Keratinocyte (primary cell): ENCODE measurements at regions not wholly inside any gene's neighbourhood (a gene's known extent, or its start where the extent isn't known, plus 50 kb on each side); places are given as distances from the start of the nearest gene placed in this dataset.
A peak's percentile ranks its signal among the peaks of the same experiment; 100 is the strongest.

ENCODE experiments used
- DNase-seq: peaks from one replicate; pipeline ENCODE4 v3.0.0-alpha.2; 2011; ENCODE audit warnings: low read depth, missing footprints, low spot score
- FAIRE-seq: peaks from 2 replicates; lab custom pipeline; 2011; peaks lifted over from hg19 to GRCh38; lab: Jason Lieb, UNC
- H2AFZ ChIP-seq: 2 replicates; pipeline ENCODE4 v1.6.0; 2012; ENCODE audit warnings: low read length, control low read depth, inconsistent platforms; ENCODE audit not compliant: control insufficient read depth
- H3K27ac ChIP-seq: 2 replicates; pipeline ENCODE4 v1.5.1; 2011; ENCODE audit warnings: low read length; ENCODE audit not compliant: control insufficient read depth, insufficient read depth
- H3K27me3 ChIP-seq: 3 replicates; pipeline ENCODE4 v1.6.0; 2011; ENCODE audit warnings: low read length; ENCODE audit not compliant: control insufficient read depth, insufficient read depth; ENCODE audit errors: extremely low read depth
- H3K36me3 ChIP-seq, 2 experiments: 2 replicates in 1 of 2; 3 replicates in 1 of 2; pipeline ENCODE4 v1.5.1; 2011; ENCODE audit warnings: low read length in 2 of 2, mild to moderate bottlenecking in 1 of 2; ENCODE audit not compliant: control insufficient read depth in 2 of 2, insufficient read depth in 2 of 2; ENCODE audit errors: extremely low read depth in 1 of 2
- H3K4me1 ChIP-seq: 3 replicates; pipeline ENCODE4 v1.5.1; 2011; ENCODE audit warnings: low read length; ENCODE audit not compliant: control insufficient read depth, insufficient read depth; ENCODE audit errors: extremely low read depth
- H3K4me2 ChIP-seq: 3 replicates; pipeline ENCODE4 v1.6.0; 2011; ENCODE audit warnings: low read depth, low read length; ENCODE audit not compliant: control insufficient read depth, insufficient read depth; ENCODE audit errors: extremely low read depth
- H3K4me3 ChIP-seq, 3 experiments: fragments of 200-600 bp in 1 of 3; sonication (generic) in 1 of 3; 2 replicates in 2 of 3; 3 replicates in 1 of 3; pipeline ENCODE4 v1.5.1; 2011 to 2016; ENCODE audit warnings: low read length in 3 of 3, mild to moderate bottlenecking in 3 of 3, control low read depth in 2 of 3, inconsistent platforms in 1 of 3, low read depth in 1 of 3, mixed read lengths in 1 of 3, mixed run types in 1 of 3, moderate library complexity in 1 of 3; ENCODE audit not compliant: control insufficient read depth in 2 of 3, insufficient read depth in 2 of 3; ENCODE audit errors: extremely low read depth in 1 of 3
- H3K79me2 ChIP-seq: 2 replicates; pipeline ENCODE4 v1.6.0; 2012; ENCODE audit warnings: low read length; ENCODE audit not compliant: control insufficient read depth, insufficient read depth
- H3K9ac ChIP-seq: 3 replicates; pipeline ENCODE4 v1.6.0; 2011; ENCODE audit warnings: low read length; ENCODE audit not compliant: control insufficient read depth, insufficient read depth; ENCODE audit errors: extremely low read depth
- H3K9me1 ChIP-seq: 3 replicates; pipeline ENCODE4 v1.6.0; 2011; ENCODE audit warnings: low read length; ENCODE audit not compliant: control insufficient read depth, insufficient read depth; ENCODE audit errors: extremely low read depth
- H3K9me3 ChIP-seq: 2 replicates; pipeline ENCODE4 v1.5.1; 2012; ENCODE audit warnings: low read depth, low read length; ENCODE audit not compliant: control insufficient read depth
- H4K20me1 ChIP-seq: 3 replicates; pipeline ENCODE4 v1.6.0; 2011; ENCODE audit warnings: low read length; ENCODE audit not compliant: control insufficient read depth, insufficient read depth; ENCODE audit errors: extremely low read depth
- CTCF ChIP-seq, 3 experiments: IDR thresholded peaks in 1 of 3; conservative IDR thresholded peaks in 1 of 3; optimal IDR thresholded peaks in 1 of 3; 2 replicates in 2 of 3; 3 replicates in 1 of 3; pipeline versions ENCODE3 to v1.5.1; 2011; ENCODE audit warnings: low read length in 3 of 3, mild to moderate bottlenecking in 3 of 3, moderate library complexity in 2 of 3, control low read depth in 1 of 3, inconsistent platforms in 1 of 3; ENCODE audit not compliant: insufficient read depth in 2 of 3; ENCODE audit errors: extremely low read depth in 1 of 3
- EZH2 ChIP-seq: IDR thresholded peaks from one replicate; pipeline ENCODE4 v1.6.1; 2012; ENCODE audit warnings: inconsistent platforms, mild to moderate bottlenecking, low read length, moderate library complexity
- dilution Hi-C: fragments of 300-500 bp; cut with MboI; formaldehyde crosslinking; loops from one replicate; pipeline ENCODE4 v1.7.0; 2020; ENCODE audit warnings: low sequenced_read_pairs; ENCODE audit not compliant: extremely low pct_ligation_motif_present

DNA sequence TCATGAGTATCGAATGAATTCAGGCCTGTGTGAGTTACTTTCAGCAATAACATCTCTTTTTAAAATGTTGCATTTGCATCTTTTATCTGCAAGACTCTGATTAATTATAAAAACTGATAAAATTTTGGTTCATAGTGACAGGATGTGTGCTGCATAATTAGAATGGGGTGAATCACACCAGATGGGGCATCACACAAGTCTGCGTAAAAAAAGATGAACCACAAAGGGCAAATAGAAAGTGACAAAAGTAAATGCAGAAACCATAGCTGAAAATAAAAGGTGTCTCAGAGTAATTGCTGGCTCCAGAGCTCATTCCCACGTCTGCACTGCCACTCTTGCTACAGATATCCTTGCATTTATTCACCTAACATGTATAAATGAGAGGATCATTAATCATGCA lies 131.1 kb downstream of the HS3ST1 start:
- FAIRE-seq = no peak
- no peak for DNase-seq

DNA sequence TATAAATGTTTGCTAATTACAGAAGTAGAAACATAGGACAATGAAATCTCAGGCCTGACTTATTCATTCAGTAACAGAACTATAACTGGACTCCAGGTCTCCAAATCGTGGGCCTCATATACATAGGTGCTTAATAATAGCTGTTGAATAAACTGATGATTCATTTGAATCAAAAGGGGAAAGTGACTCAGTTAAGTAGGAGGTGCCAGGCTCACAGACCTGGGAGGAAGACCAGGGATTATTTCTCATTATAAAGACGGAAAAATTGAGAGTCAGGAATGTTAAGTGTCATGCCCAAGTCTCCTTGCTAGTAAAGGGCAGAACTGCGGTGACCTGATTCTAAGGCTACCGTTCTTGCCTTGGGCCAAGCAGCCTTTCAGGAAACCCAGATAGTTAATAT lies 131.5 kb downstream of the HS3ST1 start:
- no peaks in the 10 kb centered on the region for H3K36me3 ChIP-seq

More for the DNA sequence above, 131.1 kb downstream of the HS3ST1 start:
- H3K4me3 ChIP-seq = no peak overlapping the region
- H3K36me3 ChIP-seq = no peaks in the 10 kb centered on the region
- dilution Hi-C loops = no loop called here
- no peaks in the 10 kb centered on the region for H4K20me1 ChIP-seq
- peaks cover 21% of the 10 kb centered on the region for H3K4me1 ChIP-seq
- H3K27me3 ChIP-seq = no peaks in the 10 kb centered on the region
- H2AFZ ChIP-seq = no peak overlapping the region
- H3K27ac ChIP-seq = no peak overlapping the region
- TF ChIP-seq CTCF (optimal IDR thresholded peaks at IDR 0.05 in 1 of 3, IDR thresholded peaks at IDR 0.05 in 1 of 3, conservative IDR thresholded peaks at IDR 0.05 in 1 of 3; ENCODE audit: extremely low read depth in 1 of 3, insufficient read depth in 2 of 3, low read length in 3 of 3) = no peak
- no peak for TF ChIP-seq EZH2
- H3K79me2 ChIP-seq = no peaks in the 10 kb centered on the region
- H3K9me1 ChIP-seq = peaks cover 3% of the 10 kb centered on the region
- no peak overlapping the region for H3K9ac ChIP-seq
- peaks cover 2% of the 10 kb centered on the region for H3K9me3 ChIP-seq
- H3K4me2 ChIP-seq = no peak overlapping the region

More for the DNA sequence above, 131.5 kb downstream of the HS3ST1 start:
- Histone ChIP-seq H2AFZ (no peak overlapping the region), H3K79me2 (no peaks in the 10 kb centered on the region), H3K27ac (no peak overlapping the region), H3K9me3 (peaks cover 2% of the 10 kb centered on the region), H3K4me1 (peaks cover 21% of the 10 kb centered on the region), H4K20me1 (no peaks in the 10 kb centered on the region), H3K9ac (no peak overlapping the region), H3K27me3 (no peaks in the 10 kb centered on the region), H3K9me1 (peaks cover 3% of the 10 kb centered on the region), H3K4me3 (no peak overlapping the region), H3K4me2 (no peak overlapping the region)
- peak; percentile 41 for DNase-seq
- dilution Hi-C loops = no loop called here
- no peak for TF ChIP-seq CTCF (optimal IDR thresholded peaks at IDR 0.05 in 1 of 3, IDR thresholded peaks at IDR 0.05 in 1 of 3, conservative IDR thresholded peaks at IDR 0.05 in 1 of 3; ENCODE audit: extremely low read depth in 1 of 3, insufficient read depth in 2 of 3, low read length in 3 of 3)
- no peak for TF ChIP-seq EZH2
- FAIRE-seq = peak; percentile 61
